ENCODE measurements at regions not wholly inside any gene's neighbourhood (a gene's known extent, or its start where the extent isn't known, plus 50 kb on each side); places are given as distances from the start of the nearest gene placed in this dataset.

GRCh38 chrX:150223176-150224015 is 139.7 kb upstream of the MAMLD1 start:
- TF ChIP-seq POLR2A (IDR thresholded peaks at IDR 0.05), result no peak
- TF ChIP-seq, protein P1, sequence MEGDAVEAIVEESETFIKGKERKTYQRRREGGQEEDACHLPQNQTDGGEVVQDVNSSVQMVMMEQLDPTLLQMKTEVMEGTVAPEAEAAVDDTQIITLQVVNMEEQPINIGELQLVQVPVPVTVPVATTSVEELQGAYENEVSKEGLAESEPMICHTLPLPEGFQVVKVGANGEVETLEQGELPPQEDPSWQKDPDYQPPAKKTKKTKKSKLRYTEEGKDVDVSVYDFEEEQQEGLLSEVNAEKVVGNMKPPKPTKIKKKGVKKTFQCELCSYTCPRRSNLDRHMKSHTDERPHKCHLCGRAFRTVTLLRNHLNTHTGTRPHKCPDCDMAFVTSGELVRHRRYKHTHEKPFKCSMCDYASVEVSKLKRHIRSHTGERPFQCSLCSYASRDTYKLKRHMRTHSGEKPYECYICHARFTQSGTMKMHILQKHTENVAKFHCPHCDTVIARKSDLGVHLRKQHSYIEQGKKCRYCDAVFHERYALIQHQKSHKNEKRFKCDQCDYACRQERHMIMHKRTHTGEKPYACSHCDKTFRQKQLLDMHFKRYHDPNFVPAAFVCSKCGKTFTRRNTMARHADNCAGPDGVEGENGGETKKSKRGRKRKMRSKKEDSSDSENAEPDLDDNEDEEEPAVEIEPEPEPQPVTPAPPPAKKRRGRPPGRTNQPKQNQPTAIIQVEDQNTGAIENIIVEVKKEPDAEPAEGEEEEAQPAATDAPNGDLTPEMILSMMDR (IDR thresholded peaks at IDR 0.05), result no peak
